ENCODE measurements at regions not wholly inside any gene's neighbourhood (a gene's known extent, or its start where the extent isn't known, plus 50 kb on each side); places are given as distances from the start of the nearest gene placed in this dataset.

DNA sequence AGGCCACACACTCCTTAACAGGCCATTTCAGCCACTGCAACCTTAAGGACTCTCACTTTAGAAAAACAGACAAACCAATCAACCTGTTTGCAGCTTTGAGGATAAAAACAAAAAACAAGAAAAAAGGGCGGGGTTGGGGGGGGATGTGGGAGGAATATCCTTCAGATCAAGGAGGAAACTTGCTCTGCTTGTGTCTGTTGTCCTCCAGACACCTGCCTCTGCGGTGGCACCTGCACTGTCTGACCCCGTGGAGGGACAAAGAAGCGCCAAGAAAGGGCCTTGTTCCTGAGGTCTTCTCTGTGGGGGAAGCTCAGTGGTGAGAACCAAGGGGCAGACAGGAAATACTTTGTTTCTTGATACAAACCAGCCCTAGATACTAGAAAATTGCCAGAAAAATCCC is 70.5 kb downstream of the POLR2M start:
- DNase-seq (ENCODE audit: low spot score), result no peak
- no peak overlapping the region for H3K27ac Mint-ChIP-seq (ENCODE audit: unreplicated experiment)
- peaks cover 2% of the 10 kb centered on the region for H3K27me3 Mint-ChIP-seq (ENCODE audit: low read depth)

DNA sequence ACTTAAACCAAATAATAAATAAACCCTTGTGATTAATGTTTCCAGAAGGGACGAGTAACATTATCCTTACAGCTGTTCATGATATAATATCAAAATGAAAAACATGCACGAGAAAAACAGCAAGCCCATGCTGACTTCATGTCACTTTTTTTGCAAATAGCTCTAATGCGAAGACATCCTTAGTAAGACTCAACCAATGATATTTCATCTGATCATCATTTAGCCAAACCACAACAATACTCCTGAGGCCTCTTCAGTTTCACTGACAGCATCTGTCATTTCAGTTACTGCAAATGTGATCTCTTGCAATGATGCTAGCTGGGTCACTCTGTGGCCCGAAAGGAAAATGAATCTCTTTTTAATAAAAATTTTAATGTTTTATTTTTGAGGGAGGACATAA is 74.0 kb downstream of the POLR2M start:
- no peak for DNase-seq (ENCODE audit: low spot score)
- TF ChIP-seq, protein P1, sequence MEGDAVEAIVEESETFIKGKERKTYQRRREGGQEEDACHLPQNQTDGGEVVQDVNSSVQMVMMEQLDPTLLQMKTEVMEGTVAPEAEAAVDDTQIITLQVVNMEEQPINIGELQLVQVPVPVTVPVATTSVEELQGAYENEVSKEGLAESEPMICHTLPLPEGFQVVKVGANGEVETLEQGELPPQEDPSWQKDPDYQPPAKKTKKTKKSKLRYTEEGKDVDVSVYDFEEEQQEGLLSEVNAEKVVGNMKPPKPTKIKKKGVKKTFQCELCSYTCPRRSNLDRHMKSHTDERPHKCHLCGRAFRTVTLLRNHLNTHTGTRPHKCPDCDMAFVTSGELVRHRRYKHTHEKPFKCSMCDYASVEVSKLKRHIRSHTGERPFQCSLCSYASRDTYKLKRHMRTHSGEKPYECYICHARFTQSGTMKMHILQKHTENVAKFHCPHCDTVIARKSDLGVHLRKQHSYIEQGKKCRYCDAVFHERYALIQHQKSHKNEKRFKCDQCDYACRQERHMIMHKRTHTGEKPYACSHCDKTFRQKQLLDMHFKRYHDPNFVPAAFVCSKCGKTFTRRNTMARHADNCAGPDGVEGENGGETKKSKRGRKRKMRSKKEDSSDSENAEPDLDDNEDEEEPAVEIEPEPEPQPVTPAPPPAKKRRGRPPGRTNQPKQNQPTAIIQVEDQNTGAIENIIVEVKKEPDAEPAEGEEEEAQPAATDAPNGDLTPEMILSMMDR (IDR thresholded peaks at IDR 0.05), result no peak
- H3K4me3 Mint-ChIP-seq (ENCODE audit: unreplicated experiment), result no peak overlapping the region
- no peaks in the 10 kb centered on the region for H3K27me3 Mint-ChIP-seq (ENCODE audit: low read depth)
- H3K27ac Mint-ChIP-seq (ENCODE audit: unreplicated experiment), result no peak overlapping the region
- no peaks in the 10 kb centered on the region for H3K36me3 Mint-ChIP-seq (ENCODE audit: low read depth)
- H3K4me1 Mint-ChIP-seq (ENCODE audit: low read depth), result peaks cover 9% of the 10 kb centered on the region
- no peaks in the 10 kb centered on the region for H3K9me3 Mint-ChIP-seq (ENCODE audit: low read depth)

More for the DNA sequence above, 70.5 kb downstream of the POLR2M start:
- Mint-ChIP-seq H3K36me3 (ENCODE audit: low read depth) (peaks cover 2% of the 10 kb centered on the region), H3K9me3 (ENCODE audit: low read depth) (no peaks in the 10 kb centered on the region), H3K4me1 (ENCODE audit: low read depth) (no peaks in the 10 kb centered on the region), H3K4me3 (ENCODE audit: unreplicated experiment) (no peak overlapping the region)
- TF ChIP-seq, protein P1 (IDR thresholded peaks at IDR 0.05), result no peak

- H3K27me3 Mint-ChIP-seq (ENCODE audit: low read depth), result no peaks in the 10 kb centered on the region
- no peak for DNase-seq (ENCODE audit: low spot score)
- no peaks in the 10 kb centered on the region for H3K36me3 Mint-ChIP-seq (ENCODE audit: low read depth)
- H3K4me1 Mint-ChIP-seq (ENCODE audit: low read depth), result peaks cover 9% of the 10 kb centered on the region
- H3K27ac Mint-ChIP-seq (ENCODE audit: unreplicated experiment), result no peak overlapping the region
- no peak overlapping the region for H3K4me3 Mint-ChIP-seq (ENCODE audit: unreplicated experiment)
- no peaks in the 10 kb centered on the region for H3K9me3 Mint-ChIP-seq (ENCODE audit: low read depth)
- TF ChIP-seq, protein P1 (IDR thresholded peaks at IDR 0.05), result no peak
These were observed 76.2 kb downstream of the POLR2M start for GRCh38 chr15:57782731-57783130.

DNA sequence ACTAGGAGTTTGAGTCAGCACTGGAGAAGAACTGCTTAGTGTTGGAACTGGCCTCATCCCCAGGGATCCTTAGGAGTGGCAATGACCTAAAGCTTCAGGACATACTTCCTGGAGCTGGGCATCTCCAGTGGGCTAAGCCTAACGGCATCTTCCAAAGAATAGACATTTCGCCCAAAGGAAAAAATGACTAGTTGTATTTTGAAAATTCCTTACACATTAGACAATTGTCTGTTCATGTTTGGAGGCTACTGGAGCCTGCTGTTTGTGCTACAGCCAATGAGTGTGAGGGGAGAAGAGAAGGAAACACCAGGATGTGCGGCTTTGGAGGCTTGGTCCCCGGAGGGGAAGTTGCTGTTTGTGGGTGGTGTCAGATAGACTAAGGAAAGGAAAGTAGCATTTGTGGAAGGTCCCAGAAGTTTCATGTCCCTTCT is 77.6 kb downstream of the POLR2M start:
- no peaks in the 10 kb centered on the region for H3K36me3 Mint-ChIP-seq (ENCODE audit: low read depth)
- H3K27me3 Mint-ChIP-seq (ENCODE audit: low read depth), result no peaks in the 10 kb centered on the region
- H3K27ac Mint-ChIP-seq (ENCODE audit: unreplicated experiment), result peak overlapping the region; percentile 33
- no peaks in the 10 kb centered on the region for H3K9me3 Mint-ChIP-seq (ENCODE audit: low read depth)
- TF ChIP-seq, protein P1 (IDR thresholded peaks at IDR 0.05), result no peak
- DNase-seq (ENCODE audit: low spot score), result no peak
- no peak overlapping the region for H3K4me3 Mint-ChIP-seq (ENCODE audit: unreplicated experiment)
- peaks cover 9% of the 10 kb centered on the region for H3K4me1 Mint-ChIP-seq (ENCODE audit: low read depth)

- no peak for DNase-seq (ENCODE audit: low spot score)
- Mint-ChIP-seq H3K9me3 (ENCODE audit: low read depth) (no peaks in the 10 kb centered on the region), H3K36me3 (ENCODE audit: low read depth) (no peaks in the 10 kb centered on the region), H3K4me3 (ENCODE audit: unreplicated experiment) (no peak overlapping the region), H3K27ac (ENCODE audit: unreplicated experiment) (no peak overlapping the region), H3K27me3 (ENCODE audit: low read depth) (no peaks in the 10 kb centered on the region), H3K4me1 (ENCODE audit: low read depth) (peaks cover 9% of the 10 kb centered on the region)
- TF ChIP-seq, protein P1 (IDR thresholded peaks at IDR 0.05), result no peak
These were observed 78.5 kb downstream of the POLR2M start for GRCh38 chr15:57785039-57785438.

All from chondrocyte (in vitro differentiated cells).